DOHH2 (cell line): ENCODE measurements at regions not wholly inside any gene's neighbourhood (a gene's known extent, or its start where the extent isn't known, plus 50 kb on each side); places are given as distances from the start of the nearest gene placed in this dataset.

ENCODE experiments used
- CTCF ChIP-seq: fragments of 200-600 bp; sonication (generic); IDR thresholded peaks from one replicate; pipeline ENCODE4 v1.5.1; 2014; ENCODE audit warnings: antibody characterized with exemption, mild to moderate bottlenecking, low read depth, low read length; ENCODE audit not compliant: poor library complexity, severe bottlenecking
- EZH2phosphoT487 ChIP-seq: fragments of 200-600 bp; sonication (generic); IDR thresholded peaks from 2 replicates; pipeline ENCODE4 v1.6.1; 2017; ENCODE audit warnings: borderline replicate concordance, mild to moderate bottlenecking, antibody characterized with exemption, low read length, moderate library complexity, mixed read lengths

GRCh38 chr7:41035794-41036193 is 667.1 kb downstream of the INHBA start:
- TF ChIP-seq CTCF = no peak
- no peak for TF ChIP-seq EZH2phosphoT487
